ENCODE measurements at regions not wholly inside any gene's neighbourhood (a gene's known extent, or its start where the extent isn't known, plus 50 kb on each side); places are given as distances from the start of the nearest gene placed in this dataset.

DNA sequence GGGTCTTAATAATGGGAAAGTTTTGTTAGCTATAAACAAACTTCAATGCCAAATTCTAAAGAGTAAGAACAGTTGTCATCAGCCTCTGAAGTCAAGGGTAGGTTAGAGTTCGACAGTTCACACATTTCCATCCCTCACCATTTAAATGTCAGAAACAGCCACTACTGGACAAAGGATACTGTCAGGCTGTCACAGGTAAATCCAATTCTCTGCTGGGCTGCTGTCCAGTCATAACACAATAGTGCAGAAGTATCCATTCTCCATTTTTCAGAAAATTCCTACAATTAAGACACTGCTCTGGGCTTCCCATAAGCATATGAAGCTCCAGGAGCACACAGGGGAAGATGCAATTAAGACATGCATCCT is 221.4 kb downstream of the RPS29 start:
- Histone ChIP-seq H3K27me3 (ENCODE audit: insufficient read depth, low read length) (peaks cover 71% of the 10 kb centered on the region), H3K27ac (ENCODE audit: low read length) (no peak overlapping the region), H3K4me3 (ENCODE audit: low read length) (no peak overlapping the region), H3K4me1 (ENCODE audit: insufficient read depth, low read length) (no peaks in the 10 kb centered on the region), H3K9me3 (ENCODE audit: insufficient read depth, low read depth, low read length) (no peaks in the 10 kb centered on the region), H3K36me3 (ENCODE audit: insufficient read depth, low read depth, low read length) (no peaks in the 10 kb centered on the region), H3K9ac (ENCODE audit: low read depth, low read length) (no peak overlapping the region)

DNA sequence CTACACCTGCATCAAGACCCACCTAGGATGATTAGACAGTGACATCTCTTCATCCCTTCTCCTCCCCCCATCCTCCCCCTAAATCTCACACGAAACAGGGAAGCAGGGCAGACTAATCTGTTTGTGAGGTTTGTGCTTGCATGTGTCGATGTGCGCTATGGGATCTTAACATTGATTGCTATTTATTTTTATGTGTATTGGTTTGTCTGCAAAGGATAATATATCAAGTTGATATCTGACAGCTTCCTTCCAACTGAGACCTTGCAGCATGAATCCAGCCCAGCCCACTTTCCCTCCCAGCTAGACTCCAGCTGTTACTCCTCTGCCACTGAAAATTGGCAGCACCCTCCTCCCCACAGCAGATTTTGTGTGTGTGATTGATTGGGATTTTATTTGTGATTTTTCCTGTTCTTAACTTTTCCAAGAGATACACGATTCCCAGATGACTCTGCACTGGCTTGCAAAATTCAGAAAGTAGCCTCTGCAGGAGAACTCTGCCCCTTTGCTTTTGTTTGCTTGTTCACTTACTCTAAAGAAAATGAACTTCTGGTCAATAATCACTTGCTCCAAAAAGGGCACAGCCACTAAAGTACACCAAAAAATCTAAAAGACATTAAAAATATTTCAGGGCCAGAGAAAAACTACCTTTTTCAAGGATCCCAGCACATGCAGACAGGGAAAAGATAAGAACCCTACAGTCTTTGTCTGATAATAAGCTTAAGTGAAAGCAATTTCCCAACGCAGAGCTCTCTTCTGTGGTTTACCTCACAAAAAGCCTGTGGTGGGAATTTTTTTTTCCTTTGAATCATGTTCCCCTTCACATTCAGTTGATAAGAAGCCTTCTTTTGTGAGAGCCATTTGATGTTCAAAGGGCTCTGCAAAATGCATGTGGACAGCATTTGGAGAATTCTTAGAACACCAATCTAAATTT is 222.1 kb downstream of the RPS29 start:
- no peak overlapping the region for H3K9ac ChIP-seq (ENCODE audit: low read depth, low read length)
- H3K4me1 ChIP-seq (ENCODE audit: insufficient read depth, low read length): no peaks in the 10 kb centered on the region
- no peaks in the 10 kb centered on the region for H3K9me3 ChIP-seq (ENCODE audit: insufficient read depth, low read depth, low read length)
- H3K4me3 ChIP-seq (ENCODE audit: low read length): no peak overlapping the region
- H3K27ac ChIP-seq (ENCODE audit: low read length): no peak overlapping the region
- no peaks in the 10 kb centered on the region for H3K36me3 ChIP-seq (ENCODE audit: insufficient read depth, low read depth, low read length)
- peaks cover 68% of the 10 kb centered on the region for H3K27me3 ChIP-seq (ENCODE audit: insufficient read depth, low read length)

GRCh38 chr14:49362916-49363315 is 223.3 kb downstream of the RPS29 start:
- H3K9me3 ChIP-seq (ENCODE audit: insufficient read depth, low read depth, low read length): no peaks in the 10 kb centered on the region
- no peaks in the 10 kb centered on the region for H3K36me3 ChIP-seq (ENCODE audit: insufficient read depth, low read depth, low read length)
- no peak overlapping the region for H3K9ac ChIP-seq (ENCODE audit: low read depth, low read length)
- H3K4me3 ChIP-seq (ENCODE audit: low read length): no peak overlapping the region
- H3K27me3 ChIP-seq (ENCODE audit: insufficient read depth, low read length): peaks cover 57% of the 10 kb centered on the region
- no peaks in the 10 kb centered on the region for H3K4me1 ChIP-seq (ENCODE audit: insufficient read depth, low read length)
- no peak overlapping the region for H3K27ac ChIP-seq (ENCODE audit: low read length)

GRCh38 chr14:49339130-49339529 is 247.1 kb downstream of the RPS29 start:
- Histone ChIP-seq H3K4me1 (ENCODE audit: insufficient read depth, low read length) (no peaks in the 10 kb centered on the region), H3K27ac (ENCODE audit: low read length) (no peak overlapping the region), H3K36me3 (ENCODE audit: insufficient read depth, low read depth, low read length) (no peaks in the 10 kb centered on the region)

DNA sequence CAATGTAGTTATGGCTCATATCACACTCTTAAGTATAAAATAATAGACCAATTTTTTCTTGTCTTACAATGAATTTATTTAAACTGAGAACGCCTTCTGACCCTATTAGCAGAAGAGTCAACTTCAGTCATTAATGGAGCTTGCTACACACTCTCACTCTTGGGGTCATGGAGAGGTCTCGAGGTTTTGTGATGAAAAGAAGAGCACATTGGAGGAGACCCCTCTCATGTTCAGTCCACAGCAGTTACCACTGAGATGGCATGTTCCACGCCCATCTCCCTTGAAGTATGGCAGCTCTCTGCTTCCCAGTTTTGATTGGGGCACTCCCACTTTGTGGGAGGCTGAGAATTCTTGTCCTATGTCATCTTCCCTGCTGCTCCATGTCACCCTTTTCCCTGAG is 266.4 kb downstream of the RPS29 start:
- H3K27ac ChIP-seq (ENCODE audit: low read length): no peak overlapping the region
- H3K36me3 ChIP-seq (ENCODE audit: insufficient read depth, low read depth, low read length): no peaks in the 10 kb centered on the region
- no peak overlapping the region for H3K9ac ChIP-seq (ENCODE audit: low read depth, low read length)

More at GRCh38 chr14:49339130-49339529, 247.1 kb downstream of the RPS29 start:
- H3K9me3 ChIP-seq (ENCODE audit: insufficient read depth, low read depth, low read length): no peaks in the 10 kb centered on the region
- H3K9ac ChIP-seq (ENCODE audit: low read depth, low read length): no peak overlapping the region
- no peaks in the 10 kb centered on the region for H3K27me3 ChIP-seq (ENCODE audit: insufficient read depth, low read length)
- H3K4me3 ChIP-seq (ENCODE audit: low read length): no peak overlapping the region

DNA sequence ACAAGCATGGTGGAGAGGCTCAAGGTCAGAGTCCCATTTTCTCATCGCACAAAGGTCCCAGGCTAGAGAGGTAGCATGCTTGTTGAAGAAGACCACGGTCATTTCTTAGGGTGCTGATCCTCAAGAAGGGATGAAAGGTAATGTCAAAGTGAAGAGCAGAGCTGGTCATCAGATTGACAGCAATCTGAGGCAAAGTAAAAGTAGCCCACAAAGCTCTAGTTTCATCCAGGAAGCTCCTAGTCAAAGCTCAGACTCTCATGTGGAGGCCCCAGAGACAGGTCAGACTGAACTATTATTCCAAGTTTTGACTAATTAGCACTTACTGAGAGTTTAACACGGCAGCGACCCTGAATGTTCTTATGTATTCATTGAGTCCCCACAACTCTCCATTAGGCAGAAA is 270.6 kb downstream of the RPS29 start:
- Histone ChIP-seq H3K27ac (ENCODE audit: low read length) (no peak overlapping the region), H3K27me3 (ENCODE audit: insufficient read depth, low read length) (no peaks in the 10 kb centered on the region), H3K36me3 (ENCODE audit: insufficient read depth, low read depth, low read length) (no peaks in the 10 kb centered on the region), H3K4me3 (ENCODE audit: low read length) (no peak overlapping the region), H3K9ac (ENCODE audit: low read depth, low read length) (no peak overlapping the region), H3K4me1 (ENCODE audit: insufficient read depth, low read length) (no peaks in the 10 kb centered on the region), H3K9me3 (ENCODE audit: insufficient read depth, low read depth, low read length) (no peaks in the 10 kb centered on the region)

More for the DNA sequence above, 266.4 kb downstream of the RPS29 start:
- H3K4me1 ChIP-seq (ENCODE audit: insufficient read depth, low read length): no peaks in the 10 kb centered on the region
- H3K27me3 ChIP-seq (ENCODE audit: insufficient read depth, low read length): no peaks in the 10 kb centered on the region
- H3K4me3 ChIP-seq (ENCODE audit: low read length): no peak overlapping the region
- H3K9me3 ChIP-seq (ENCODE audit: insufficient read depth, low read depth, low read length): no peaks in the 10 kb centered on the region

DNA sequence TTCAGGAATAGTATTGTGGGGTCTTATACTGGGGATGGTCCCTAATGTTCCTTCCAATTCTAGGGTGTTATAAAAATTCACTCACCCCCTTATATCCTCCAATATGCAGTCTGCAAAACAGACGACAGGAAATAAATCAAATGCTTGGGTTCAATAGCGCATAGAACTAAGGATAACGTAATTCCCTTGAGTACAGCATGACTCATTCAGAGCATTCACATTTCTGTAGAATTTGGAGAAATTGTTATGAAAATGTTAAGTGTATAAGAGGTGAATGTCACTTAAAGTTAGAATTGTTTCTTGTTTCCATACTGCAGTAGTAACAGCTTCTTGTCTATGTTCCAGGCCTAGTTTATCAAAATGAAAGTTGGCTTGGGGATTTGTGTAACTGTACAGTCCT is 271.4 kb downstream of the RPS29 start:
- Histone ChIP-seq H3K27me3 (ENCODE audit: insufficient read depth, low read length) (no peaks in the 10 kb centered on the region), H3K4me1 (ENCODE audit: insufficient read depth, low read length) (no peaks in the 10 kb centered on the region), H3K27ac (ENCODE audit: low read length) (no peak overlapping the region), H3K4me3 (ENCODE audit: low read length) (no peak overlapping the region), H3K36me3 (ENCODE audit: insufficient read depth, low read depth, low read length) (no peaks in the 10 kb centered on the region), H3K9me3 (ENCODE audit: insufficient read depth, low read depth, low read length) (no peaks in the 10 kb centered on the region), H3K9ac (ENCODE audit: low read depth, low read length) (no peak overlapping the region)

DNA sequence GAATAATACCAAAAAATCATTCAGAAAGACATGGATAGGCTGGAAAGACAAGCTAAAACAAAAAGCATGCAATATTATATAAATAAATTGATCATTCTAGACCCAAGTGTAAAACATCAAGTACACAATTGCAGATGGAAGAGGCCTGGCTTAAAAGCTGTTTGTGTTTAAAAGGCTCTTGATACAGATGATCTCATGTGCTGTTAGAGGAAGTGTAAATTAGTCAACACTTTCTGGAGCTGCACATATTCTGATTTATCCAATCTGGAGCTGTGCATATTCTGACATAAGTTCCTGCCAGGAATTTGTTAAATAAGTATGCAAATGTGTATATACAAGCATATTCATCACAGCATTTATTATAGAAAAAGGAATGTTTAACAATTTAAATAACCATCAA is 273.1 kb downstream of the RPS29 start:
- H3K4me1 ChIP-seq (ENCODE audit: insufficient read depth, low read length): no peaks in the 10 kb centered on the region
- H3K4me3 ChIP-seq (ENCODE audit: low read length): no peak overlapping the region
- no peaks in the 10 kb centered on the region for H3K9me3 ChIP-seq (ENCODE audit: insufficient read depth, low read depth, low read length)
- no peaks in the 10 kb centered on the region for H3K36me3 ChIP-seq (ENCODE audit: insufficient read depth, low read depth, low read length)
- no peaks in the 10 kb centered on the region for H3K27me3 ChIP-seq (ENCODE audit: insufficient read depth, low read length)
- H3K9ac ChIP-seq (ENCODE audit: low read depth, low read length): no peak overlapping the region
- no peak overlapping the region for H3K27ac ChIP-seq (ENCODE audit: low read length)

DNA sequence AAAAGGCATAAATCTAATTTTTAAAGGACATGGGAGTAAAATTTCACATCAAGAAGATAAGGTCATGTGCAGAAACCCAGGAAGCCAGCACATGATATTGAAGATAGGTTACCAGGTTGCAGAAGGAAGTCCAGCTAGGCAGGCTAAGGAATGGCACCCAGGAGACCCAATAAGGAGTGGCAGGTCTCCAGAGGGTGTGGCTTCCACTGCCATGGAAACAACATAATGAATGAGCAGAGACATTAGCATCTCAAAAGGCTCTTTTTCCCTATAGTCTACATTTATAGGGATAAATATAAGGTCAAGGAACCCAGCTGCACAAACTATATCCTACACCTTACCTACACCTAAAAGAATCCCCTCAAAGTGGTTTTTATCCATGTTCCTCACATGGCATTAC is 275.9 kb downstream of the RPS29 start:
- Histone ChIP-seq H3K36me3 (ENCODE audit: insufficient read depth, low read depth, low read length) (no peaks in the 10 kb centered on the region), H3K27ac (ENCODE audit: low read length) (no peak overlapping the region), H3K4me3 (ENCODE audit: low read length) (no peak overlapping the region), H3K27me3 (ENCODE audit: insufficient read depth, low read length) (no peaks in the 10 kb centered on the region), H3K9ac (ENCODE audit: low read depth, low read length) (no peak overlapping the region), H3K9me3 (ENCODE audit: insufficient read depth, low read depth, low read length) (no peaks in the 10 kb centered on the region), H3K4me1 (ENCODE audit: insufficient read depth, low read length) (no peaks in the 10 kb centered on the region)

- no peak overlapping the region for H3K9ac ChIP-seq (ENCODE audit: low read depth, low read length)
- no peaks in the 10 kb centered on the region for H3K9me3 ChIP-seq (ENCODE audit: insufficient read depth, low read depth, low read length)
- no peak overlapping the region for H3K4me3 ChIP-seq (ENCODE audit: low read length)
These were observed 279.9 kb downstream of the RPS29 start for GRCh38 chr14:49306152-49306751.

DNA sequence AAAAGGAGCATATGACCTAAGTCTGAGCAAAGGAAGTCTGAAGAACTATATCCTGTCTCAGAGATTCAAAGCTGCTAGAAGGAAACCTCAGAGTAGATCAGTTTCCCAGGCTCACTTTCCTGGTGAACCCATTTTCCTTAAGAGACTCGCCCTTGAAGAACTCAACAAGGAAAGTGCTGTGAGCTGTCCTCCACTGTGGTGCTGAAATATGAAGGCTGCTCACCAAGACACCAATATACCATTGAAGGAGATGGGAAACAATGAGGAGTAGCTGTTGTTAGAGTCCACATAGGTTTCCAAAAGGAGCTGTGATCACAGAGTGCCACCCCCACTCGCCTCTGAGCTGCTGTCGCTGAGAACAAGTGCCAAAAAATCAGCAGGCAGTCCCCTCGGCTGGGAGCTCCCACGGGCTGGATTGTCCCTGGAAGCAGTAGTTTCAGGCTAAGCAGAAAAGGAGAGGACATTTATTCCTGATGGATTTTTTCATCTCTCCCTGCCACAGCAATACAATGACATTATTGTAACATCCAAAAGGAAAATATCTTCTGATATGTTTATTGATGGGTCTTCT is 282.1 kb downstream of the RPS29 start:
- Histone ChIP-seq H3K36me3 (ENCODE audit: insufficient read depth, low read depth, low read length) (no peaks in the 10 kb centered on the region), H3K27me3 (ENCODE audit: insufficient read depth, low read length) (no peaks in the 10 kb centered on the region; the same call in 1 of the 2 replicates), H3K9ac (ENCODE audit: low read depth, low read length) (no peak overlapping the region), H3K9me3 (ENCODE audit: insufficient read depth, low read depth, low read length) (no peaks in the 10 kb centered on the region), H3K4me1 (ENCODE audit: insufficient read depth, low read length) (no peaks in the 10 kb centered on the region), H3K27ac (ENCODE audit: low read length) (no peak overlapping the region), H3K4me3 (ENCODE audit: low read length) (no peak overlapping the region)

More at GRCh38 chr14:49306152-49306751, 279.9 kb downstream of the RPS29 start:
- no peaks in the 10 kb centered on the region for H3K36me3 ChIP-seq (ENCODE audit: insufficient read depth, low read depth, low read length)
- no peak overlapping the region for H3K27ac ChIP-seq (ENCODE audit: low read length)
- no peaks in the 10 kb centered on the region; the same call in 1 of the 2 replicates for H3K27me3 ChIP-seq (ENCODE audit: insufficient read depth, low read length)
- H3K4me1 ChIP-seq (ENCODE audit: insufficient read depth, low read length): no peaks in the 10 kb centered on the region

DNA sequence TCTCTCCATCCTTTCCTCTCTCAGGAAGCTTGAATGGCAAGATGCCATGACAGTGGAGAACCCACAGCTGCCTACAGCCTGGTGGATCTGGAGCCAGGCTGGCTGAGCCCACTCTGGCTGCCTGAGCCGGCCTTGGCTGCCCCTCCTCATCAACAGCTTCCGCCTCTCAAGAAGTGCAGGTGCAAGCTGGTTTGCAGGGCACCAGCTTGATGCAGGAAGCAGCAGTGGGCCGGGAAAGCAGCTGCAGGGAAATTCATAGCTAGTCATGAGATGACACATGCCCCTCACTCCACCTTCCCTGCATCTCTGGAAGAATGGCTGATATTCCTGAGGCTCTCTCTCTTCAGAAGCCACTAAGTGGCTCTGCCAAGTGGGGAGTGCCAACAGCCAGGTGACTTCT is 289.1 kb downstream of the RPS29 start:
- Histone ChIP-seq H3K9me3 (ENCODE audit: insufficient read depth, low read depth, low read length) (no peaks in the 10 kb centered on the region), H3K27ac (ENCODE audit: low read length) (no peak overlapping the region)

More for the DNA sequence above, 289.1 kb downstream of the RPS29 start:
- Histone ChIP-seq H3K4me1 (ENCODE audit: insufficient read depth, low read length) (no peaks in the 10 kb centered on the region), H3K9ac (ENCODE audit: low read depth, low read length) (no peak overlapping the region), H3K27me3 (ENCODE audit: insufficient read depth, low read length) (no peaks in the 10 kb centered on the region), H3K36me3 (ENCODE audit: insufficient read depth, low read depth, low read length) (no peaks in the 10 kb centered on the region), H3K4me3 (ENCODE audit: low read length) (no peak overlapping the region)
